HG02981 (cell line): ENCODE measurements at regions not wholly inside any gene's neighbourhood (a gene's known extent, or its start where the extent isn't known, plus 50 kb on each side); places are given as distances from the start of the nearest gene placed in this dataset.
"Not testable (repeated sequence)": the region's sequence is repeated elsewhere in the genome, so short reads cannot be mapped to it uniquely, and the experiment has no call there.

ENCODE experiments used
- ATAC-seq: cut with Tn5 transposase; IDR thresholded peaks from one replicate; pipeline ENCODE4 v1.9.1; 2021; ENCODE audit warnings: mild to moderate bottlenecking, moderate library complexity; ENCODE audit not compliant: unreplicated experiment

GRCh38 chr4:15333692-15334633 is 93.9 kb upstream of the C1QTNF7 start:
- no peak for ATAC-seq

- no peak for ATAC-seq
These were observed 91.2 kb upstream of the C1QTNF7 start for GRCh38 chr4:15336410-15337167.

GRCh38 chr4:15337168-15337657 is 90.6 kb upstream of the C1QTNF7 start:
- not testable (repeated sequence) for ATAC-seq

- no peak for ATAC-seq
These were observed 88.1 kb upstream of the C1QTNF7 start for GRCh38 chr4:15339737-15340136.

- no peak for ATAC-seq
These were observed 87.5 kb upstream of the C1QTNF7 start for GRCh38 chr4:15340332-15340731.

GRCh38 chr4:15340902-15341732 is 86.7 kb upstream of the C1QTNF7 start:
- no peak for ATAC-seq

GRCh38 chr4:15341733-15342300 is 86.0 kb upstream of the C1QTNF7 start:
- no peak for ATAC-seq

- no peak for ATAC-seq
These were observed 84.8 kb upstream of the C1QTNF7 start for GRCh38 chr4:15343000-15343399.

- ATAC-seq = no peak
These were observed 84.3 kb upstream of the C1QTNF7 start for GRCh38 chr4:15343581-15343980.

GRCh38 chr4:15344041-15344440 is 83.8 kb upstream of the C1QTNF7 start:
- no peak for ATAC-seq

GRCh38 chr4:15345134-15345533 is 82.7 kb upstream of the C1QTNF7 start:
- ATAC-seq = no peak

GRCh38 chr4:15348236-15348635 is 79.6 kb upstream of the C1QTNF7 start:
- no peak for ATAC-seq

GRCh38 chr4:15348695-15349094 is 79.1 kb upstream of the C1QTNF7 start:
- ATAC-seq = no peak

- ATAC-seq = no peak
These were observed 78.3 kb upstream of the C1QTNF7 start for GRCh38 chr4:15349531-15349935.

GRCh38 chr4:15349965-15350364 is 77.9 kb upstream of the C1QTNF7 start:
- ATAC-seq = no peak

- ATAC-seq = no peak
These were observed 75.3 kb upstream of the C1QTNF7 start for GRCh38 chr4:15352524-15352923.

- ATAC-seq = no peak
These were observed 74.6 kb upstream of the C1QTNF7 start for GRCh38 chr4:15353207-15353606.

GRCh38 chr4:15354371-15355297 is 73.2 kb upstream of the C1QTNF7 start:
- ATAC-seq = no peak

GRCh38 chr4:15361529-15361928 is 66.3 kb upstream of the C1QTNF7 start:
- ATAC-seq = no peak
